HEK293 (cell line): ENCODE measurements at regions not wholly inside any gene's neighbourhood (a gene's known extent, or its start where the extent isn't known, plus 50 kb on each side); places are given as distances from the start of the nearest gene placed in this dataset.

Experiments used
- TCF7L2 ChIP-seq: IDR thresholded peaks from 2 replicates; pipeline ENCODE4 v1.6.1; 2011; ENCODE audit warnings: low read depth, mild to moderate bottlenecking, inconsistent platforms, low read length, moderate library complexity, borderline replicate concordance
- ZNF174 ChIP-seq: fragments of 450-650 bp; formaldehyde crosslinking; IDR thresholded peaks from 2 replicates; pipeline ENCODE4 v1.5.0; 2017; ENCODE audit warnings: missing biosample characterization, mild to moderate bottlenecking, missing genetic modification characterization
- ZNF292 ChIP-seq: fragments of 450-650 bp; formaldehyde crosslinking; IDR thresholded peaks from 2 replicates; pipeline ENCODE4 v1.5.1; 2016; ENCODE audit warnings: low read depth, missing biosample characterization, missing genetic modification characterization, borderline replicate concordance
- ZNF350 ChIP-seq: fragments of 450-650 bp; formaldehyde crosslinking; IDR thresholded peaks from 2 replicates; pipeline ENCODE4 v1.5.0; 2017; ENCODE audit warnings: missing biosample characterization, mild to moderate bottlenecking, missing genetic modification characterization
- ZNF76 ChIP-seq: fragments of 450-650 bp; formaldehyde crosslinking; IDR thresholded peaks from 2 replicates; pipeline ENCODE4; 2016; ENCODE audit warnings: low read depth, missing biosample characterization, missing genetic modification characterization, borderline replicate concordance
- ZNF776 ChIP-seq: fragments of 450-650 bp; formaldehyde crosslinking; IDR thresholded peaks from 2 replicates; pipeline ENCODE4 v1.5.0; 2017; ENCODE audit warnings: missing biosample characterization, missing genetic modification characterization, borderline replicate concordance
- TF ChIP-seq, protein P1 (sequence below): fragments of 450-650 bp; formaldehyde crosslinking; IDR thresholded peaks from 2 replicates; pipeline ENCODE4 v1.5.1; 2016; ENCODE audit warnings: missing biosample characterization, missing genetic modification characterization

- TF ChIP-seq, protein P1, sequence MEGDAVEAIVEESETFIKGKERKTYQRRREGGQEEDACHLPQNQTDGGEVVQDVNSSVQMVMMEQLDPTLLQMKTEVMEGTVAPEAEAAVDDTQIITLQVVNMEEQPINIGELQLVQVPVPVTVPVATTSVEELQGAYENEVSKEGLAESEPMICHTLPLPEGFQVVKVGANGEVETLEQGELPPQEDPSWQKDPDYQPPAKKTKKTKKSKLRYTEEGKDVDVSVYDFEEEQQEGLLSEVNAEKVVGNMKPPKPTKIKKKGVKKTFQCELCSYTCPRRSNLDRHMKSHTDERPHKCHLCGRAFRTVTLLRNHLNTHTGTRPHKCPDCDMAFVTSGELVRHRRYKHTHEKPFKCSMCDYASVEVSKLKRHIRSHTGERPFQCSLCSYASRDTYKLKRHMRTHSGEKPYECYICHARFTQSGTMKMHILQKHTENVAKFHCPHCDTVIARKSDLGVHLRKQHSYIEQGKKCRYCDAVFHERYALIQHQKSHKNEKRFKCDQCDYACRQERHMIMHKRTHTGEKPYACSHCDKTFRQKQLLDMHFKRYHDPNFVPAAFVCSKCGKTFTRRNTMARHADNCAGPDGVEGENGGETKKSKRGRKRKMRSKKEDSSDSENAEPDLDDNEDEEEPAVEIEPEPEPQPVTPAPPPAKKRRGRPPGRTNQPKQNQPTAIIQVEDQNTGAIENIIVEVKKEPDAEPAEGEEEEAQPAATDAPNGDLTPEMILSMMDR (tag by site-specific recombination) = no peak
- no peak for TF ChIP-seq ZNF174 (tag by site-specific recombination)
- no peak for TF ChIP-seq ZNF776 (tag by site-specific recombination)
- no peak for TF ChIP-seq TCF7L2
- no peak for TF ChIP-seq ZNF350 (tag by site-specific recombination)
- no peak for TF ChIP-seq ZNF292
- TF ChIP-seq ZNF76 (tag by site-specific recombination) = no peak
Observed at GRCh38 chr7:16135658-16136057, 285.7 kb downstream of the CRPPA start.
